Inferior parietal cortex (tissue), 1 donor: ENCODE measurements at regions not wholly inside any gene's neighbourhood (a gene's known extent, or its start where the extent isn't known, plus 50 kb on each side); places are given as distances from the start of the nearest gene placed in this dataset.

Source experiments
- DNase-seq: peaks from one replicate; pipeline ENCODE4 v3.0.0-alpha.2; 2016; ENCODE audit errors: extremely low spot score

DNA sequence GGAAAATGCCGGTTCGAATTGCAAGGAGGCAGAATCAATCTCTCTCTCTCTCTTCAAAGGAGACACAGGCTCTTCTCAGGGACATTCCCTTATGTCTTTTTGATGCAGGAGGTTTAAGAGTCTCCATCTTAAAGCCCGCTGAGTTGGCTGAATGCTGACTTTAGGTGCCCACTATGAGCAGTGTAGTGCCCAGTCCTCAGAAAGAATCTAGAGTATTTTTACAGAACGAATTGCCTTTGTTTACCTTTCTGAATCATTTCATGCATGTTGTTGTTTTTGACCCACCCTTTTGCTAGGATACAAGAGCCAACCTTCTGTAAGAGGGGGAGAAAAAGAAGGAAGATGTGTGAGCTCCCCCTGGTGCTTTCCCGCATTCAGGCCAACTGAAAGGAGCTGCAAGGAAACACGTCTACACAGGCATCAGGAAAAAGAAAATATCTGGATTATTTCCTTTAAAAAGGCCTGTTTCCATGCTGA is 193.5 kb upstream of the TCF4 start:
- DNase-seq = peak; percentile 81

DNA sequence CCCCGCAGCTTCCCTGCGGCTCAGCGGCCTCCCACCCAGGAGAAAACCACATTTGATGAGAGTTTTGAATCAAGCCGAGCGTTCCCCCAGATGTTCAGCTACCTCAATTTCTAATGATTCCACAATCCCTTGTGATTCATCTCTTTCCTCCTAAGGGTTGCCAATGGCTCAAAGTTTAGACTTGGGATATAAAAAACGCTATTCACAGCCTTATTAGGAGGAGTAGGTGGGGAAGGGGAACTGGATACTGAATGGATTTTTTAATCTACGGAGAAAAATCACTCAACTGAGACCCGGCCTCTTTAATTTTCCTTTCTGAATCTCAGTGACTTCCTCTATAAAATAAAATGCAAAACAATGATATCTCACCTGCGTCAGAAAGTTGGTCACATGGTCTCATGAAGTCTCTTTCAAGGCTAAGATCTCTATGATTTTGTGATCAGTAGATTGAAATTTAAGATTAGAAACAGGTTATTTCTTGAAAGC is 192.6 kb upstream of the TCF4 start:
- peak; percentile 57 for DNase-seq

DNA sequence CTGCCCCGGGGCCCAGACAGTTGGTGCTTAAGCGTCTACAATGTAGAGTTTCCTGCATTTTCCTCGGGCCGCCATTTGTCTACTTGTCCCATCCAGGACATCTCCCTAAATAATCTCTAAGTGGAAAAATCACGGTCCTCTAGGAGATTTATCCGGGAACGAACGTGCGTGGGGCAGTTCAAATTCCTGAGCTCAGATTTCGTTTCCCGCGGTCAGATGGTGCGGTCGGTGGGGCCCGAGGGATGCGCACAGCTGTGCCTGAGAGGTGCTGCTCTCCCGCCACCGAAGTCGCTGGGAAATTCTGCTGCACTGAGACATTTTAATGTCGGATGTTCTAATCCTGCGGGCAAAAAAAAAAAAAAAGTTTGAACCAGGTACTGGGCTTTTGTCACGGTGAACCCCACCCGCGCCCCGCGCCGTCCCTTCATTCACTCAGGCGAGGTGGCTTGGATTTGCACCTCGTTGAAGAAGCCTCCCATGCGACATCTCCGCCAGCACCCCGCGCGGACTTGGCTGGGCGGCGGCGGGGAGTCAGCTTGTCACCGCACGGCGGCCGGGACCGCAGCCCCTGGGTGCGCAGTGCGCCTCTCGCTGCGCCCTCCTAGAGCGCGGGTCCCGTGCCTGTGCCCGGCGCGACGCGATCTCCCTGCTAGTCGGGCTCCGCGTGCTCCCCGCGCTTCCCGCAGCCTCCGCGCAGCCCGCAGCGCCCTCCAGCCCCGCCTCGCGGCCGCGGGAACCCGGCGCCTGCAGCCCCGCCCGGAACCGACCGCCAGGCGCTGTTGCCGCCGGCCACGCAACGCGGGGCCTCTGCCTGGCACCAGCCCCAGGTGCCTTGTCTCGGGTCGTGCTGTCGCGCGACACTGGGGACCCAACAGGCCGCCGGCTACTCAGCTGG is 191.9 kb upstream of the TCF4 start:
- DNase-seq = peak; percentile 47

DNA sequence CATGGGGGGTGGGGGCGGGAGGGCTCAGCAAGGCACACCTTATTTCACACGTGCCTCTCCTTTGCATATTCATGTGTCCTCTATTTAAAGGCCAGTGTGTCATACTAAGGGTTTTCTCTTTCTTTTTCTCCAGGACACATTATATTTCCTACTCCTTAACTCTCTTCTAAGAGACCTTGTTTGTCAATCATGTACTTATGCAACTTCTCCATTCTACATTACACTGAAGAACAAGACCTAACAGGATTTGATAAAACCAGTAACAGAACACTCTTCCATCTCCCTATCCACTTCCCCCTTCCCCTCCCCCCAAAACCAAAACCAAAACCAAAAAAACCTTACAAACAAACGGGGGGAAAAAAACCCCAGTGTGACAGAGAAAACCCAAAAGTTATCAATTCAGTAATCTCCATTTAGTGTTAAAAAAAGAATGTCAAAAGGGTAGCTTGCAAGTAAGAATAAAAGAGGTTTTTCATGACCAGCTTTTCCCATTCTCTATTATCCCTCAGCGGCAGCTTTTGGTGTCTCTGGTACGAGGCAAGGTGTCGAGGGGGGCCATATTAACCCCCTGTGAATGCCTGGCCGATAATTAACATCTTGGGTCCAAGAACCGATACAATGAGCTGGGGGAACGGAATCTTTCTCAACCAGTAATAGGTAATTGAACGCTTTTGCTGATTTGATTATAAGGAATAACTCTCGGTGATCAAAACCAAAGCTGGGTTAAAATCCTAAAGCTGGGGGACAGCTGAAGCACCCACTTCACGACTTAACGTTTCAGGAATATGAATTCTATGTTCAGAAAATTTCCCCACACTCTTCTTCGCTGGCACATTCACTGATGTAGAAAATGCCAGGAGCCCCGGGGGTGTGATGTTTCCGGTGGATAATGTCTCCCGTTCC is 191.0 kb upstream of the TCF4 start:
- DNase-seq = peak; percentile 64

DNA sequence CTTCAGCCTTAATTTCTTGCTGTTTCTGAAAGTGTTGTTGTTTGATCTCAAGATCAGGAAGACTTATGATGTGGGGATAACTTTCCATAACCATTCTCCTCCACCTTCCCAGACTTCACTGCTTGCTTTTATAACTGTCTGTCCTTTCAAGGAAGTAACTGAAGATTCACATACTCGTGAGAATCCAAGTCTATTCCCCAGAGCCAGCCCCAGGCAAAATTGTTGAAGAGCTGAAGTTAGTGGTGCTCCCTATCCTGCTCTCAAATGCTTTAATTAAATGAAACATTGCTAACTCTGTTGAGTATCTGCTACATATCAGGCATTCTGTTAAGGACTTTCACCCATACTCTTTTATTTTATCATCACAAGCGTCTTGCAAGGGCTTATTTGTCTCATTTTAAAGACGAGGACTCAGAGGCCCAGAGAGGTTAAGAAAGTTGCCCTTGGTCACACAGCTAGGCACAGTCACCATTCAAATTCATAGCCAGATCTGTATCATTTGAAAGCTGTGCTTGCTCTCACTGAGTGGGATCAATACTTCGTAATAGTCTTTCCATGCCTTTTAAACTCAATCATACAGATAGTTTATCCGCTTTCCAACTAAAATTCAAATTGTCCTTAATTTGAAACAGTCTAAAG is 189.8 kb upstream of the TCF4 start:
- peak; percentile 26 for DNase-seq

DNA sequence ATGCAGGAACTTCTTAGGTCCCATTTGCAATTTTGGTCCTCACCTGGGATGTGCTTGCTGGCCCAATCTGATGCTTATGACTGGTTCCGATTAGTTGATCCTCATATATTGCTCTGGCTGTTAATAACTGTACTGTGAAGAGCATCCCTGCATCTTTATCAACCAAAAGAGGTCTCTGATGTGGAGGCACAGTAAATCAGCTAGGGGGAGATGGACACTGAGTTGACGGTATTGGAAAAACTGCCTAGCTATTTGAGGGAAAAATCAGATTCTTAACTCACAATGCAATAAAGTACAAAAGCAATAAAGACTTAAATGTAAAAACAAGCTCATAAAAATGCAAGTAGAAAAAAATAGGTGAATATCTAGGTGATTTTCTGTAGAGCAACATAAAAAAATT is 188.0 kb upstream of the TCF4 start:
- no peak for DNase-seq

DNA sequence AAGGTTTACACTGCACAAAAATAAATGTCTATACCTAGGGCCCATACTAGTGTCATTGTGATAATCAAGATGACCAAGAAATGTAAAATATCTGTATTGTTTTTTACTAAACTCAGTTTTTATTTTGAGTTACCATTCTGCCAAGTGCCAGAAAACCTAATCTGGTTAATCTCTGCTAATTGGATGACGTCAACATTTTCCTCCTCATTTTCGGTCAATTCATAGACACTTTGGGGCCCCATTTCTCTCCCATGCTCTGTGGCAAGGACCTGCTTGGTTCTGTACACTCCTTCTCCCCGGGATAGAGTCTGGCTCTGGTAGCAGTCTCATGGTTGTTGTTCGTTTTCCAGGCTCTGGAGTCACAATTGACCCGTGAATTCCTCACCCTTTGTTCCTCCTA is 186.5 kb upstream of the TCF4 start:
- DNase-seq = no peak

DNA sequence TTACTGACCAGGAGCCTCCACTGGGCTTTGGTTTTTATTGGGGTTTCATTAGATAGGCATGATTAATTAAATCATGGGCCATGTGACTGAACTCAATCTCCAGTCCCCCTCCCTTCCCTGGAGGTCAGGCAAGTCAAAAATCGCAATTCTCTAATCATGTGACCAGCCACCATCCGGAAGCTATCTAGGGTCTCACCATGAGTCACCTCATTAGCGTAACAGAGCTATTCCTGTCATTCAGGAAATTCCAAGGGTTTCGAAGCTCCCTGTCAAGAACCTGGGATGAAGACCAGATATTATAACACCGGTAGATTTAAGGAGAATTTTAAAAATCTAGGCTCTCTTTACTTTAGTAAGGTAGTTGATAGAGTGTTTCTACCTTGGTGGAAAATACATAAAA is 180.3 kb upstream of the TCF4 start:
- no peak for DNase-seq

DNA sequence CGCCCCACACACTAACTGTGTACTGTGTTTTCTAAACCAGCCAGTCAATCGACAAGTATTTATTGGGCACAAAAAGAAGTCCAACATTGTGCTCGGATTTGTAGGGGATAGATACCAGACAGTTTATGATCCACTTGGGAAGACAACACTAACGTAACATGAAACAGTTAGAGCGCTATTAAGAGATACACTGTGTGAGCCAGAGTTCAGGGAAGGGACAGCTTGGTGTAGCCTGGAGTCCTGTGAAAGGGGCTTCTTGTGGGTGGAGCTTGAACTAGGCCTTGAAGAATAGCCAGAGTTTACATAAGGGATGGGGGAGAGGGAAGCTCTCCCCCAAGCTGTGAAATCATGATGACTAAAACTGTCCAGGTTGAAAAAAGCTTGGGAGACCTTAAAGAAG is 176.4 kb upstream of the TCF4 start:
- no peak for DNase-seq

DNA sequence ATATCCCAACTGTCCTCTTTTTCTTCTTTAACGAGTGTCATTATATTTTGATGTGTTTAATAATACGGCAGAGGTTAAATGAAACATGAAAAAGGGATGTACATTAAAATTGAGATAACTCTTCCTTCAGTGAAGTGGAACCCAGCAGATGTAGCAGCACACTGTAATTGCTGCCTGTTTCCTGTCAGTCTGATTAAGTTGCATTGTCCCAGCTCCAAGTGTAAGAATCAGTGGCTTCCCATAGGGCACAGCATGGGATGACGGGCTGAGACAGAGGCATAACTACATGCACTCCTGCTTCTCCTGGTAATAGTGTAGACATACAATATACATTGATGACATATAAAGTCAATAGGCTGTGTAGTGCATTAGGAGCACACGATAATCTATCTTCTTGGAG is 175.8 kb upstream of the TCF4 start:
- no peak for DNase-seq

DNA sequence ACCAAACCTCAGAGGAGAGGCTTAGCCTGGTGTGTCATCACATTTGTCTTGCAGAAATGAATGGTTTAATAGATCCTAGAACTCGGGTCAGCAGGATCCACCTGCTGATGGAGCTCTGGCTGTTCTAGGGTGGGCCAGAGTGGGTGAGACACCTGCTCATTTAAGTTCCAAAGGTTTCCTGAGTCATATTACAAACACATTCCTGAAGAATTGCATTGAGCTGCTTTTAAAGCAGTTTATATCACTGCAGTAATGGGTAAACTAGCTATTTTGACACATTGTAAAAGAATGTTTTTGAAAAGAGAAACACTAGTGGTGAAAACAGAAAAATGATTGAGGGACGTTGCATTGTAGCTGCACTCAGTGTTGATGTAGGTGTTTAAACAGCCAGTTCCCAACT is 175.3 kb upstream of the TCF4 start:
- DNase-seq = no peak

DNA sequence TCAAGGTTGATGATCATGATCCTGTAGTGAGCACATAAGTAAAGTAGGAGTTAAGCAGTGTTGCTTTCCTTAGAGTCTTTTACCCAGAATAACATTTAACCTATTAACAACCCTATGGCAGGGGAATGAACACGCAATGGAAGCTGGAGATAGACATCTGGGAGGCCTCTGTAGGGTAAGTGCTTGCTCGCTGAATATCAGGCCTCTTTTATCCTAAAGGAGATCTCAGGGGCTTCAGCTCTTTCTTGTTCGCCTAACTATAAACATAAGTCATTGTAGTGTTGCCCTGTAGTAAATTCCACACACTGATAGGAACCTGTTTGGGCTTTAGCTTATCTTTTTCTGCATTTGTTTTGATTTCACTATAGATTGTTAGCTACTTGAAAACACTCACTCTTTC is 174.4 kb upstream of the TCF4 start:
- DNase-seq = no peak

DNA sequence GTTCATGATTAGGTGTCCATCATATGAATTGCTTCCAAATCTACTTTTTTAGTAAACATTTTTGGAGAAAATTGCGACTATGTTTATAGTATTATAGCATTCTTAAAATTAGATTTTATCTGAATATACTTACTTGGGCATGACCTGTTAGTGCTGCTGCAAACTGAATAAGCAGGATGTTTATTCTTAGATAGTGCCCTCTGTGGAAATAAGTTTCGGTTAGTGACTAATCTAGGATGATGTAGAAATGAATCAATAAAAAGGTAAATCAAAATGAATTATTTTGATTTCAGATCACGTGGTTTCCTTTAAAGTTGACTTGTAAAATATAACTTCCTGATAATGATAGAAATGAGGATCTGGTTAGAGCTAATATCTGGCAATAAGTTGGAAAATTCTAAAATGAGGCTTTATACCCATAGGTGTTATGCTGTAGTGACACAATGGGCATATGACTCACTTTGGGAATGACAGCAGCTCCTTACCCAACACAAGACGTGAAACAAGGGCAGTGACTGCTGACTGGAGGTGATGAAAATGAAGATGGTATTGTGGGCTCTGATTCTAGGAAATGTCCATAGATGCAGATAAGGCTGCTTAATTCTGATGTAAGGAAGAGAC is 165.8 kb upstream of the TCF4 start:
- DNase-seq = no peak

DNA sequence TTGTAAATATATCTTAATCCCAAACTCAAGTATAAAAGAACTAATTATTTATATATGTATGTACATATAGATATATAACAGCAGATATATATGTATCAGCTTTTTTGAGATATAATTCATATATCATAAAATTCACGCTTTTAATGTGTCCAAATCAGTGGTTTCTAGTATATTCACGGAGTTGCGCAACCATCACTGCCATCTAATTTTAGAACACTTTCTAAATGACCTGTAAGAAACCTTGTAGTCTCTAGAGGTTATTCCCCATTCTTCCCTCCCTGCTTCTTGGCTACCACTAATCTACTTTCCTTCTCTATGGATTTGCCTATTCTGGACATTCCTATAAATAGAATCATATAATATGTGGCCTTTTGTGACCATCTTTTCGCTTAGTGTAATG is 163.5 kb upstream of the TCF4 start:
- DNase-seq = no peak

DNA sequence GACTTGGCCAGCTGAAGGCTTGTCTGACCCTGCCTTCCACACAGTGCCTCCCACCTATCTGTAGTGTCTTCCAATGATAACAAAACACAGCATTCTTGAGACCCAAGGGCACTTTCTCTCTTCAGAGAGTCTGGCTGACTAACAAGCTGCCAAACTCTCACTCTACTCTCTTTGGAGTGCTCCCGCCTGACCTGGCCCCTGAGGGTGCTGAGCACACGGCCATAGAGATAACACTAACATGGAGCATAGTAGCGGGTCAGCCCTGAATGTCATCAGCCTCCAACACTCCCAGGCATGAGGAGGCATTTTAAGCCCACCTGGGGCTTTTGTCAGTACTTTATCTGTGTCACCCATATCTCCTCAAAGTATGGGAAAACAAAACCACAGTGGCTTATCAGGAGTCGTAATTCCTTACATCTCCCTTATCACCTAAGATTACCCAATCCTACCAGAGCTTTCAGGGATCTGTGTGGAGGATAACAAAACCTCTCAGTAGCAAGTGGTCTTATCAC is 160.3 kb upstream of the TCF4 start:
- DNase-seq = no peak

DNA sequence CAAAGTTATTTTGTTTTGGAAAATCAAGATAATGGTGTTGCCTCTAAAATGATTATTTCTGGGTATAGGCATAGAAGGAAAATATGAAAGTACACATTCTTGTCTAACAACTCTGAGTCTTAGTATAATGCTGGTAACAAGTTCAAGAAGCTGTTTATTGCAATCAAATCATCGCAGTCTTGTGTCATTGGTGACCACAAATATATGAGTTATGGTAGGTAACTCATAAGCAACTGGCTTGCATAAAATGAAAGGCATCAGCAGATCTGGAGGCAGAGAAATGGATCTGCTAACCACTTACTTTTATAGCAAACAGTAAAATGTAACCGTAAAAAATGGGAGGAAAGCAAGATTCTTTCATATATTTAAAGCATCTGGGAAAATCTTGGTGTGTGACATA is 156.2 kb upstream of the TCF4 start:
- DNase-seq = no peak

DNA sequence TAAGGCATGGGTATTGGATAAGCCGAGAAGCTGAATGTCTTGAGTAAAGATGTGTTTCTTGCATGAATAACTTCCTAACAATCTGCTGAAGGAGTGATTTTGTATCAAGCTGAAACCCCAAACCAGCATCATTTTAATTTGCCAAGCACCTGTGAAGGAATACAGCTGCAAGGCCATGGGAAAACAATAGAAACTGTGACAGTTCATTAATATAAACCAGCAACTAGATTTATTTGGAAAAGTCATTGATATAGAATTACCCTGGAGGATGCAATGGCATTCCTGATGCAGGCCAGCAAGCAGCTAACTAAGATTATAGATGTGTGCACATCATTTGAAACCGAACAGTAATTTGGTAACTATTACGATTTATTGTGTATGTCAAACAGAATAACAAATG is 155.7 kb upstream of the TCF4 start:
- DNase-seq = no peak

DNA sequence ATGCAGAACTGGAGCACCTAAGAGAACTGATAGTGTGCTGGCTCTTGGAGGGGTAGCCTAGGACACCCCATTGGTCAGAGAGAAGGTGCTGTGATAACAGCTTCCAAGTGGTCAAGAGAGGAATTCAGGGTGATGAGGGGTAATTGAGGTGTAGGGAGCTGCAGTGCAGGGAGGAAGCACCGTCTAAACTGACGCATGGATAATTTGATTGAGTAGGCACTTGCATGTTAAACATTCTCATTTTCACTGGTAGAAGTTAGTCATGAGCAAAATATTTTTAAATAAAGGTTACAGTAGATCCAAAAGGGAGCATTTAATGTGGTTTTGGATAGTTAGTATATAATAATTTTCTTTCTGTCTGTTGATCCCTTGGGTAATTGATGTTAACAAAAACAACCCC is 155.1 kb upstream of the TCF4 start:
- no peak for DNase-seq

DNA sequence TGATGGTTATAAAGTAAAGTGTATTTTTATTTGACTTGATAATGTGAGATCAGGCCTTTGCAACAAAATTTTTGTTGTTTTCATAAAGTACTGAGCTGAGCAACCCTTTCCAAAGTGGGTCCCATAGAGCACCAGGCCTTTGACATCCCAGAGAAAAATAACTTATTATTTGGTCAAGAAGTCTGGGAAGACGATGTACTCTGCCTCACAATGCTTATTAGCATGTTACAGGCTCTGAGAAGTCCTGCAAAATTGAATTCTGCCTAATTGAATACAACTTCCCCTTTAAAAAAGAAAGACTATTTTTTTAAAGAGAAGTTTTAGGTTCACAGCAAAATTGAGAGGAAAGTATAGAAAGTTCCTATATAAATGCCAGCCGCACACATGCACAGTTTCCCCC is 151.5 kb upstream of the TCF4 start:
- no peak for DNase-seq

DNA sequence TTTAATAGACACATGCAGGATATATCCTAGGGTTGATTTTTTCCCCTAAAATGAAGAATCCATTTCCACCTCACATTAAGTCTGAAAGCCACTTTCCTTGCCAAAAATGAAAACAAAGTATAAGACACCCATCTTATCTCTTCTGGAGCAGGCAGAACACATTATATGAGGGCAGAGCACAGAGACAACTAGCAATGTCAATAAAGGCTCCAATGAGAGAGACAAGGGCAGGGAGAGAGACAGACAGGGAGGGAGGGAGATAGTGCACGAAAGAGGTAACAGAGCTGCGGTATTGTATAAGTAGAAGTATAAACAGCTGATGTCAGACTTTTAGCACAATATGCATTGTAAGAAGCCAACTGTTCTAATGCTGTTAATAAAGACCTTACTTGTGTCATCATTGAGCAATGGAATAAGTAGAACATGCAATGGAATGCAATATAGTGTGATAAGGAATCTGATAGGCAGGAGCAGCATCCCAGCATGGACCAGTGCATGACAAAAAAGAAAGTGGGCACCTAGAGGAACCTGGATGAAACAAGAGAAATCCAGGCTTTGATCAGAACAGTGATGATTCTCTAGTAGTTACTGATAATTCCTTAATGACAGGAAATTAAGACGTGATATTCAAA is 150.6 kb upstream of the TCF4 start:
- no peak for DNase-seq
